Spleen (tissue), 7 donors: ENCODE measurements at regions not wholly inside any gene's neighbourhood (a gene's known extent, or its start where the extent isn't known, plus 50 kb on each side); places are given as distances from the start of the nearest gene placed in this dataset.

Experiments
- POLR2A ChIP-seq, 3 donors: fragments of 450-650 bp; IDR thresholded peaks; one replicate each; pipeline ENCODE4 v1.5.1; 2017; ENCODE audit warnings: antibody characterized with exemption in 3 of 3, mild to moderate bottlenecking in 1 of 3
- TF ChIP-seq, protein P1 (sequence below), 11 experiments: fragments of 200-600 bp in 7 of 11; fragments of 450-650 bp in 4 of 11; sonication (generic) in 4 of 11; IDR thresholded peaks in 8 of 11; conservative IDR thresholded peaks in 3 of 11; 1 replicate in 7 of 11; 2 replicates in 4 of 11; pipeline versions ENCODE4 v1.4.0 to v1.8.0; 2016 to 2021; ENCODE audit warnings: antibody characterized with exemption in 11 of 11, inconsistent platforms in 4 of 11, mild to moderate bottlenecking in 1 of 11
- donor health status: DM: no; HTN: no; CAD: no; lungs with moderate emphysema.
- donor health status: DM: no; HTN: no; CAD: no.
- donor health status: DM: no; HTN: no; CAD: no.

DNA sequence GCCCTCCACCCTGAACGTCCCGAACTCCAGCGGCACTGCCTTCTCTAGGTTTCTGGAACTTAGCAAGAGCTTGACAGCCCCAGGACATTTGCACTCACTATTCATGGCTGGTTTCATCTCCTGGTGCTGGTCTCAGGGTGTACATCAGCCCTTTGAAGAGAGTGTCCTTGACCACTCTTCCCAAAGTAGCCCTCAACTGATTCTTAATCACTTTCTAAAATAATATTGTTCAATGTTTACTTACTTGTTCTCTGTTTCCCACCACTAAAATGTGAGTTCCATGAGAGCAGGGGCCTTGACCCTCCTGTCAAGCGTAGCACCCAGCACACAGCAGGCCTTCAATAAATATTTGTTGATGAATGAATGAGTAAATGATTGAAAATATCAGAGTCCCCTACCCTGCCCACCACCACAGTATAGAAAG, 262.5 kb downstream of the RHOU start:
- TF ChIP-seq, protein P1, sequence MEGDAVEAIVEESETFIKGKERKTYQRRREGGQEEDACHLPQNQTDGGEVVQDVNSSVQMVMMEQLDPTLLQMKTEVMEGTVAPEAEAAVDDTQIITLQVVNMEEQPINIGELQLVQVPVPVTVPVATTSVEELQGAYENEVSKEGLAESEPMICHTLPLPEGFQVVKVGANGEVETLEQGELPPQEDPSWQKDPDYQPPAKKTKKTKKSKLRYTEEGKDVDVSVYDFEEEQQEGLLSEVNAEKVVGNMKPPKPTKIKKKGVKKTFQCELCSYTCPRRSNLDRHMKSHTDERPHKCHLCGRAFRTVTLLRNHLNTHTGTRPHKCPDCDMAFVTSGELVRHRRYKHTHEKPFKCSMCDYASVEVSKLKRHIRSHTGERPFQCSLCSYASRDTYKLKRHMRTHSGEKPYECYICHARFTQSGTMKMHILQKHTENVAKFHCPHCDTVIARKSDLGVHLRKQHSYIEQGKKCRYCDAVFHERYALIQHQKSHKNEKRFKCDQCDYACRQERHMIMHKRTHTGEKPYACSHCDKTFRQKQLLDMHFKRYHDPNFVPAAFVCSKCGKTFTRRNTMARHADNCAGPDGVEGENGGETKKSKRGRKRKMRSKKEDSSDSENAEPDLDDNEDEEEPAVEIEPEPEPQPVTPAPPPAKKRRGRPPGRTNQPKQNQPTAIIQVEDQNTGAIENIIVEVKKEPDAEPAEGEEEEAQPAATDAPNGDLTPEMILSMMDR (IDR thresholded peaks at IDR 0.05 in 8 of 11, conservative IDR thresholded peaks at IDR 0.05 in 3 of 11), result no peak
- TF ChIP-seq POLR2A (IDR thresholded peaks at IDR 0.05), result no peak
